ENCODE measurements at regions not wholly inside any gene's neighbourhood (a gene's known extent, or its start where the extent isn't known, plus 50 kb on each side); places are given as distances from the start of the nearest gene placed in this dataset.

DNA sequence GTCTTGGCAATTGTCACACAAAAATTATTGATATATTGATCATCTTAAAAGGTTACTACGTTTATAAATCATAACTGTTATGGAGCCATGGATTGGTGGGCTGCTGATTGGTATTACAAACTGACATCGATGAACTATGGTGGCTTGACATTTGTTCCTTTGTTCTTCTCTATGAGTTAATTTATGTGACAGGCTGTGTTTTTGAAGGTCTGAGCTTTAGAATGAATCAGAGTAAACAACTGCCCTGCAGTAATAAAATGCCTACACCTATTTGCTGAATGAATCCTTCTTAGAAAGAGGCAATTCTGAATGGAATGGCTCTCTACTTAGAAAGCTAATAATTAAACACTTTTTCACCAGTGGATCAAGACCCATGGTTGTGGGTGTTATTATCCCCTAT is 506.3 kb upstream of the SPTLC3 start:
- DNase-seq (ENCODE audit: low read depth, low spot score) = no peak
- no peak for TF ChIP-seq CTCF (IDR thresholded peaks at IDR 0.05; ENCODE audit: low read depth, low read length)
- in situ Hi-C loops (cut with HindIII; ENCODE audit: low sequenced_read_pairs) = no loop called here
- no peak overlapping the region for H3K4me3 ChIP-seq (ENCODE audit: low read depth, low read length)

GRCh38 chr20:12504779-12505178 is 504.0 kb upstream of the SPTLC3 start:
- no peak for DNase-seq (ENCODE audit: low read depth, low spot score)
- H3K4me3 ChIP-seq (ENCODE audit: low read depth, low read length) = no peak overlapping the region
- in situ Hi-C loops (cut with HindIII; ENCODE audit: low sequenced_read_pairs) = no loop called here
- TF ChIP-seq CTCF (IDR thresholded peaks at IDR 0.05; ENCODE audit: low read depth, low read length) = no peak

DNA sequence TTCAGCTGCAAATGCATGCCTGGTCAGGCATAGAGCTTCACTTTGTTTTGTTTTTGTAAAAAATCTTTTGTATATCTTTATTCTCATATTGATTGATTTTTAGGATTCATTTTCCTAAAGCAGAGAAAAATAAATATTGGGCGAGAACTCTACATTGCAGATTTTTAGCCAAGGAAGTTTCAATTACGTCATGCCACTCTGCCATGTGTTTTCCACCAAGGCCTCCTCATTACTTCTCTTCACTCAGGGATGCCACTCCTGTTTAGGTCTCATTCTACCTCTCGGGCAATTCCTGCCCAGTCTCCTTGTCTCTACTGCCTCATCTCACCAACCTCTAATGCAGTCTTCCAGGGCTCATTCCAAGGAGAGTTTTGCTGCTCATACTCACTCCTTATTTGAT is 497.3 kb upstream of the SPTLC3 start:
- DNase-seq (ENCODE audit: low read depth, low spot score) = no peak
- TF ChIP-seq CTCF (IDR thresholded peaks at IDR 0.05; ENCODE audit: low read depth, low read length) = no peak
- no peak overlapping the region for H3K4me3 ChIP-seq (ENCODE audit: low read depth, low read length)
- in situ Hi-C loops (cut with HindIII; ENCODE audit: low sequenced_read_pairs) = no loop called here

DNA sequence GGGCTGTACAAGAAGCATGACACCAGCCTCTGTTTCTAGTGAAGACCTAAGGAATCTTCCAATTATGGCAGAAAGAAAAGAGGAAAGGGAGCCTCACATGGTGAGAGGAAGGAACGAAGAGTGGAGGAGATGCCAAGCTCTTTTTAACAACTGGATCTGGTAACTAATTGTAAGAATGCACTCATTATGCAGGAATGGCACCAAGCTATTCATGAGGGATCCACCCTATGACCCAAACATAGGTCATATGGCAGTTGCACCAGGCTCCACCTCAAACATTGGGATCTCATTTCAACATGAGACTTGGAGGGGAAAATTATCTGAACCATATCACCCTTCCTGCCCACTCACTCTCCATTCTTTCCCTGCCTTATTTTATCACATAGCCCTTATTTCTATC is 496.0 kb upstream of the SPTLC3 start:
- no peak for TF ChIP-seq CTCF (IDR thresholded peaks at IDR 0.05; ENCODE audit: low read depth, low read length)
- in situ Hi-C loops (cut with HindIII; ENCODE audit: low sequenced_read_pairs) = no loop called here
- H3K4me3 ChIP-seq (ENCODE audit: low read depth, low read length) = no peak overlapping the region
- DNase-seq (ENCODE audit: low read depth, low spot score) = no peak

DNA sequence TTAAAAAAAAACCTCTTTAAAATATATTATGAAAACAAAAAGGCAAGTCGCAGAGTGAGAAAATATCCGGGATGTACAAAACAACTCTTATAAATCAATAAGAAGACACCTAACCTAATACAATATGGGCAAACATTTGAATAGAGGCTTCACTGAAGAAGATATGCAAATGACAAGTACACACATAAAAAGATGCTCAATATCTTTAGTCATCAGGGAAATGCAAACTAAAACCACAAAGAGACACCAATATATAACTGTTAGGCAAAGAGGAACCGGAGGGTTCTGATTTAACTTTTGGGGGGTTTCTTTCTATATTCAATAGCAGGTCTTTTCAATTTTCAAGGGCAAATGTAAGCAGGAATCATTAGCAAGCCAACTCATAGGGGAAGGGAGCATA is 480.7 kb upstream of the SPTLC3 start:
- TF ChIP-seq CTCF (IDR thresholded peaks at IDR 0.05; ENCODE audit: low read depth, low read length) = no peak
- in situ Hi-C loops (cut with HindIII; ENCODE audit: low sequenced_read_pairs) = no loop called here
- DNase-seq (ENCODE audit: low read depth, low spot score) = no peak
- no peak overlapping the region for H3K4me3 ChIP-seq (ENCODE audit: low read depth, low read length)

GRCh38 chr20:12528591-12529041 is 480.2 kb upstream of the SPTLC3 start:
- no peak for DNase-seq (ENCODE audit: low read depth, low spot score)
- TF ChIP-seq CTCF (IDR thresholded peaks at IDR 0.05; ENCODE audit: low read depth, low read length) = no peak

DNA sequence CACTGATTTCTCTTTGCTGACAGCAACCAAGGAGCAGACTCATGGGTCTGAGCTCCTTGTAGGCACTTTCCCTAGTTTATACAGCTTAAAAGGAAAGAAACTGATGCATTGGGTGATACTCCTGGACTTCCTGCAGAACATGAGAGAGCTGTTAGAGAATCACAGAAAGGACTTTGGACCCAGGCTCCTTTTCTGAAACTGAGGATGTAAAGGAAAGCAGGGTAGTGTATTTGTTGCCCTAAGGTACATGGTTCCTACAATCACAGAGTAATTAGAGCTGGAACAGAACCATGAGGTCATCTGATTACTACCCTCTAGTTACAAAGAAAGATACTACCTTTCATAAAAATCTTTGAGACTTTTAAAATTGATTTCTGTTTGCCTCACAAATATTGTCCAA is 477.1 kb upstream of the SPTLC3 start:
- no peak for TF ChIP-seq CTCF (IDR thresholded peaks at IDR 0.05; ENCODE audit: low read depth, low read length)
- in situ Hi-C loops (cut with HindIII; ENCODE audit: low sequenced_read_pairs) = no loop called here
- DNase-seq (ENCODE audit: low read depth, low spot score) = no peak
- H3K4me3 ChIP-seq (ENCODE audit: low read depth, low read length) = no peak overlapping the region

More at GRCh38 chr20:12528591-12529041, 480.2 kb upstream of the SPTLC3 start:
- no peak overlapping the region for H3K4me3 ChIP-seq (ENCODE audit: low read depth, low read length)
- in situ Hi-C loops (cut with HindIII; ENCODE audit: low sequenced_read_pairs) = no loop called here
